ENCODE measurements at regions not wholly inside any gene's neighbourhood (a gene's known extent, or its start where the extent isn't known, plus 50 kb on each side); places are given as distances from the start of the nearest gene placed in this dataset.

GRCh38 chr3:83946554-83946953, 1012.2 kb upstream of the CADM2 start:
- Histone ChIP-seq H3K4me3 (ENCODE audit: low read length) (no peak overlapping the region), H3K9ac (ENCODE audit: low read length) (no peak overlapping the region), H3K27me3 (replicated peaks; ENCODE audit: control insufficient read depth, insufficient read depth, low read length) (no peaks in the 10 kb centered on the region), H3K4me1 (ENCODE audit: control insufficient read depth, insufficient read depth, low read length) (no peaks in the 10 kb centered on the region), H3K9me3 (ENCODE audit: control insufficient read depth, low read length) (no peaks in the 10 kb centered on the region), H3K36me3 (ENCODE audit: control insufficient read depth, insufficient read depth, low read length, severe bottlenecking) (no peaks in the 10 kb centered on the region)
- no peak for DNase-seq (ENCODE audit: low read depth)

GRCh38 chr3:83948771-83949170, 1010.0 kb upstream of the CADM2 start:
- no peaks in the 10 kb centered on the region for H3K9me3 ChIP-seq (ENCODE audit: control insufficient read depth, low read length)
- H3K36me3 ChIP-seq (ENCODE audit: control insufficient read depth, insufficient read depth, low read length, severe bottlenecking): no peaks in the 10 kb centered on the region
- H3K9ac ChIP-seq (ENCODE audit: low read length): no peak overlapping the region
- H3K4me3 ChIP-seq (ENCODE audit: low read length): no peak overlapping the region
- DNase-seq (ENCODE audit: low read depth): no peak
- H3K27me3 ChIP-seq (replicated peaks; ENCODE audit: control insufficient read depth, insufficient read depth, low read length): no peaks in the 10 kb centered on the region
- no peaks in the 10 kb centered on the region for H3K4me1 ChIP-seq (ENCODE audit: control insufficient read depth, insufficient read depth, low read length)

DNA sequence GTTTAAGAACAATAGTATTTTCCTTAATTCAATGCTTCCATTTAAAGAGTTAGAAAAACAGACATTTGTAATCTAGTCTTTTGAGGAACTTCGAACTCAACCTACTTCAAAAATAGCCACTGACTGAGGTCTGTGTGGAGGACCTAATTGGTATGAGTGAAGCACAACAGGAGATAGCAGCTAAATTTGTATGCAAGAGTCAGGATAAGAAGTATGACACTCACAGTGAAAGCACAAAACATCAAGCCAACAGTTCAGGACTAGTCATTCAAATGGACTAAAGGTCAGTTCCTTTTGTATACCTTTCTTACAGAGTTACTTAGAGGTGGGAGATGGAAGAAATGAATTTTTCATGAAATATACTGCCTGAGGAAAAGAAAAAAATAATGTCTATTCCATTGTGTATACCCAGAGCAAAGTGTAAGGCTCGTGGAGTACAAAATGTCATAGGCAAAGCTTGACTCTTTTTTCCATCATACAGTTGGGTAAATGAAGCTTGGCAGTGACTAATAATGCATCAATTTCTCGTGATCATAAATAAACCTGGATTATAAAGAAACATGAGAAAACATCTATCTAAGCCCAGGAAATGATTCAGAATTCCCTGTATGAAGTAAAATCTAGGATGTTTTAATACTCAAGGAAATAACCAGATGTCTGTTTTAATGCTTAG, 1005.2 kb upstream of the CADM2 start:
- H3K9me3 ChIP-seq (ENCODE audit: control insufficient read depth, low read length): no peaks in the 10 kb centered on the region
- H3K27me3 ChIP-seq (replicated peaks; ENCODE audit: control insufficient read depth, insufficient read depth, low read length): no peaks in the 10 kb centered on the region
- no peaks in the 10 kb centered on the region for H3K4me1 ChIP-seq (ENCODE audit: control insufficient read depth, insufficient read depth, low read length)
- no peaks in the 10 kb centered on the region for H3K36me3 ChIP-seq (ENCODE audit: control insufficient read depth, insufficient read depth, low read length, severe bottlenecking)
- DNase-seq (ENCODE audit: low read depth): no peak
- H3K4me3 ChIP-seq (ENCODE audit: low read length): no peak overlapping the region
- no peak overlapping the region for H3K9ac ChIP-seq (ENCODE audit: low read length)

GRCh38 chr3:83956431-83956830, 1002.4 kb upstream of the CADM2 start:
- H3K9ac ChIP-seq (ENCODE audit: low read length): no peak overlapping the region
- no peak for DNase-seq (ENCODE audit: low read depth)
- no peaks in the 10 kb centered on the region for H3K9me3 ChIP-seq (ENCODE audit: control insufficient read depth, low read length)
- no peaks in the 10 kb centered on the region for H3K36me3 ChIP-seq (ENCODE audit: control insufficient read depth, insufficient read depth, low read length, severe bottlenecking)
- H3K4me3 ChIP-seq (ENCODE audit: low read length): no peak overlapping the region
- no peaks in the 10 kb centered on the region for H3K4me1 ChIP-seq (ENCODE audit: control insufficient read depth, insufficient read depth, low read length)
- no peaks in the 10 kb centered on the region for H3K27me3 ChIP-seq (replicated peaks; ENCODE audit: control insufficient read depth, insufficient read depth, low read length)

DNA sequence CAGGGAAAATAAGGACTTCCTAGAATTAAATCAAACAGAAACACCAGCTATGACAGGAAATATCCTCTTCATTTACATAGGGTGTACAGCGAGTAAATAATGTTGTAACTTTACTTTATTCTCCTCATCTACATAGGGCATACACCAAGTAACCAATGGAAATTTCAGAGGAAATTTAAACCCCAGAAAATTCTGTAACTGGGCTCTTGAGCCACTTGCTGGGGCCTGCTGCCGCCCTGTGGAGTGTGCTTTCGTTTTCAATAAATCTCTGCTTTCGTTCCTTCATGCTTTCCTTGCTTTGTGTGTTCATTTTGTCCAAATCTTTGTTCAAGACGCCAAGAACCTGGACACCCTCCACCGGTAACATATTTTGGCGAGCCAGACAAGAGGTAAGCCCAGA, 990.4 kb upstream of the CADM2 start:
- Histone ChIP-seq H3K36me3 (ENCODE audit: control insufficient read depth, insufficient read depth, low read length, severe bottlenecking) (no peaks in the 10 kb centered on the region), H3K4me3 (ENCODE audit: low read length) (no peak overlapping the region), H3K27me3 (replicated peaks; ENCODE audit: control insufficient read depth, insufficient read depth, low read length) (no peaks in the 10 kb centered on the region), H3K4me1 (ENCODE audit: control insufficient read depth, insufficient read depth, low read length) (no peaks in the 10 kb centered on the region), H3K9ac (ENCODE audit: low read length) (no peak overlapping the region), H3K9me3 (ENCODE audit: control insufficient read depth, low read length) (no peaks in the 10 kb centered on the region)
- DNase-seq (ENCODE audit: low read depth): peak; percentile 8

GRCh38 chr3:83971666-83972065, 987.1 kb upstream of the CADM2 start:
- Histone ChIP-seq H3K9me3 (ENCODE audit: control insufficient read depth, low read length) (no peaks in the 10 kb centered on the region), H3K27me3 (replicated peaks; ENCODE audit: control insufficient read depth, insufficient read depth, low read length) (no peaks in the 10 kb centered on the region), H3K9ac (ENCODE audit: low read length) (no peak overlapping the region), H3K4me3 (ENCODE audit: low read length) (no peak overlapping the region), H3K4me1 (ENCODE audit: control insufficient read depth, insufficient read depth, low read length) (no peaks in the 10 kb centered on the region), H3K36me3 (ENCODE audit: control insufficient read depth, insufficient read depth, low read length, severe bottlenecking) (no peaks in the 10 kb centered on the region)
- DNase-seq (ENCODE audit: low read depth): no peak

DNA sequence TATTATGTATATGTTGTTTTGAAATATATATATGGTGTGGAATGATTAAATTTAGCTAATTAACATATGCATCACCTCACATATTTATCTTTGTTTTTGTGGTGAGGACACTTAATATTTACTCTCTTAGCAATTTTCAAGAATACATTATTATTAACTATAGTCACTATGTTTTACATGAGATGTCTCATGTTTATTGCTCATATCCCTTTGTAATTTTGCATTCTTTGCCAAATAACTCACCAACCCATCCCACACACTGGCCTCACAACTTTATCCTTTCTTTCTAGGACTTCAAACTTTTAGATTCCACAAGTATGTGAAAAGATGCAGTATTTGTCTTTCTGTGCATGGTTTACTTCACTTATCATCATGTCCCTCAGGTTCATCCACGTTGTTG, 950.2 kb upstream of the CADM2 start:
- no peak overlapping the region for H3K4me3 ChIP-seq (ENCODE audit: low read length)
- DNase-seq (ENCODE audit: low read depth): no peak

DNA sequence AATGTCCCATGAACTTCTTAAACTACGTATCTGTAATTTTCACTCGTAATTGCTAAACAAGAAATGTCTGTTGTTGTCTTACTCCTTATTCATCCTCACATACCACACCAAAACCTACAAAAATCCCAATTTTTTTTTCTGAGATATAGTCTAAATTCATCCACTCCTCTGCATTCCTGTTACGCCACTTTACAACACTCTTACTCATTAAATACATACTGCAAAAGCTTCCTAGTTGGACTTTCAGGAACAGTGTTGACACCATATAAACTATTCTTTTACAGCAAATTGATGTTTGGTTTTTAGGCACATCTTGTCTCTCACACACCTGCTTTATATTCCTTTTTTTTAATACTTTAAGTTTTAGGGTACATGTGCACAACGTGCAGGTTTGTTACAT, 934.9 kb upstream of the CADM2 start:
- no peaks in the 10 kb centered on the region for H3K4me1 ChIP-seq (ENCODE audit: control insufficient read depth, insufficient read depth, low read length)
- no peaks in the 10 kb centered on the region for H3K27me3 ChIP-seq (replicated peaks; ENCODE audit: control insufficient read depth, insufficient read depth, low read length)
- no peak overlapping the region for H3K9ac ChIP-seq (ENCODE audit: low read length)
- no peak for DNase-seq (ENCODE audit: low read depth)
- H3K4me3 ChIP-seq (ENCODE audit: low read length): no peak overlapping the region
- no peaks in the 10 kb centered on the region for H3K36me3 ChIP-seq (ENCODE audit: control insufficient read depth, insufficient read depth, low read length, severe bottlenecking)
- H3K9me3 ChIP-seq (ENCODE audit: control insufficient read depth, low read length): no peaks in the 10 kb centered on the region

More for the DNA sequence above, 950.2 kb upstream of the CADM2 start:
- no peak overlapping the region for H3K9ac ChIP-seq (ENCODE audit: low read length)
- no peaks in the 10 kb centered on the region for H3K36me3 ChIP-seq (ENCODE audit: control insufficient read depth, insufficient read depth, low read length, severe bottlenecking)
- H3K27me3 ChIP-seq (replicated peaks; ENCODE audit: control insufficient read depth, insufficient read depth, low read length): no peaks in the 10 kb centered on the region
- no peaks in the 10 kb centered on the region for H3K4me1 ChIP-seq (ENCODE audit: control insufficient read depth, insufficient read depth, low read length)
- no peaks in the 10 kb centered on the region for H3K9me3 ChIP-seq (ENCODE audit: control insufficient read depth, low read length)

DNA sequence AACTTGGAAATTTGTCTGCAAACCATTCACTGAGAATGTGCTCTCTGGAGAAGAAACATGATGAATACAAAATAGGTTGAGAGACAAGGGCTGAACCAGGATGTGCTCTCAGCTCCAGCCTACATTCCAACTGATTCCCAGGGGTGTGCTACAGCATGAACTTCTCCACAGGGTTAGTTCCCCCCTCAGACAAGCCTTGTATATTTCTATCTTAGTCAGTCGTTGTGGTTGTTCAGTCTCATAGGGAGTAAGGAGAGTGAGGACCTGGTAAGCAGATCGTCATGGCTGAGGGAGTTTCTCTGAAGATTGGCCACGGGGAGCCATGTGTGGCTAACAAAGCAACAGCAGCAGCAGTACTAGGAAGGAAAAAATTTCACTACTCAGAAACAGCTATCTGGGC, 919.7 kb upstream of the CADM2 start:
- Histone ChIP-seq H3K9ac (ENCODE audit: low read length) (no peak overlapping the region), H3K27me3 (replicated peaks; ENCODE audit: control insufficient read depth, insufficient read depth, low read length) (no peaks in the 10 kb centered on the region), H3K4me1 (ENCODE audit: control insufficient read depth, insufficient read depth, low read length) (no peaks in the 10 kb centered on the region), H3K36me3 (ENCODE audit: control insufficient read depth, insufficient read depth, low read length, severe bottlenecking) (no peaks in the 10 kb centered on the region), H3K9me3 (ENCODE audit: control insufficient read depth, low read length) (peaks cover 19% of the 10 kb centered on the region), H3K4me3 (ENCODE audit: low read length) (no peak overlapping the region)
- DNase-seq (ENCODE audit: low read depth): no peak

- H3K4me3 ChIP-seq (ENCODE audit: low read length): no peak overlapping the region
- no peaks in the 10 kb centered on the region for H3K4me1 ChIP-seq (ENCODE audit: control insufficient read depth, insufficient read depth, low read length)
- no peaks in the 10 kb centered on the region for H3K27me3 ChIP-seq (replicated peaks; ENCODE audit: control insufficient read depth, insufficient read depth, low read length)
- no peak for DNase-seq (ENCODE audit: low read depth)
- no peak overlapping the region for H3K9ac ChIP-seq (ENCODE audit: low read length)
- no peaks in the 10 kb centered on the region for H3K9me3 ChIP-seq (ENCODE audit: control insufficient read depth, low read length)
- H3K36me3 ChIP-seq (ENCODE audit: control insufficient read depth, insufficient read depth, low read length, severe bottlenecking): no peaks in the 10 kb centered on the region
Measured at GRCh38 chr3:84042399-84043106, 916.2 kb upstream of the CADM2 start.

DNA sequence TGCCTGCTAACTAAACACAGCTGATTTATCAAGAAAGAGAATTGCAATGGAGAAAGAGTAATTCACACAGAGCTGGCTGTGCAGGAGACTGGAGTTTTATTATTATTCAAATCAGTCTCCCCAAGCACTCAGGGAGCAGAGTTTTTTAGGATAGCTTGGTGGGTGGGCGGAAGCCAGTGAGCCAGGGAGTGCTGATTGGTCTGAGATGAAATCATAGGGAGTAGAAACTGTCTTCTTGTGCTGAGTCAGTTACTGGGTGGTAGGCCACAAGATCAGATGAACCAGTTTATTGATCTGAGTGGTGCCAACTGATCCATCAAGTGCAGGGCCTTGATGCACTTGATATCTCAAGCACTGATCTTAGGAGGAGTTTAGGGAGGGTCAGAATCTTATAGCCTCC, 891.9 kb upstream of the CADM2 start:
- Histone ChIP-seq H3K4me3 (ENCODE audit: low read length) (no peak overlapping the region), H3K4me1 (ENCODE audit: control insufficient read depth, insufficient read depth, low read length) (no peaks in the 10 kb centered on the region), H3K9ac (ENCODE audit: low read length) (no peak overlapping the region), H3K36me3 (ENCODE audit: control insufficient read depth, insufficient read depth, low read length, severe bottlenecking) (no peaks in the 10 kb centered on the region), H3K27me3 (replicated peaks; ENCODE audit: control insufficient read depth, insufficient read depth, low read length) (no peaks in the 10 kb centered on the region), H3K9me3 (ENCODE audit: control insufficient read depth, low read length) (no peaks in the 10 kb centered on the region)
- no peak for DNase-seq (ENCODE audit: low read depth)

GRCh38 chr3:84073664-84074063, 885.1 kb upstream of the CADM2 start:
- no peak overlapping the region for H3K4me3 ChIP-seq (ENCODE audit: low read length)
- no peak for DNase-seq (ENCODE audit: low read depth)
- H3K4me1 ChIP-seq (ENCODE audit: control insufficient read depth, insufficient read depth, low read length): no peaks in the 10 kb centered on the region

More at GRCh38 chr3:84073664-84074063, 885.1 kb upstream of the CADM2 start:
- H3K9me3 ChIP-seq (ENCODE audit: control insufficient read depth, low read length): peaks cover 4% of the 10 kb centered on the region
- no peaks in the 10 kb centered on the region for H3K27me3 ChIP-seq (replicated peaks; ENCODE audit: control insufficient read depth, insufficient read depth, low read length)
- no peak overlapping the region for H3K9ac ChIP-seq (ENCODE audit: low read length)
- no peaks in the 10 kb centered on the region for H3K36me3 ChIP-seq (ENCODE audit: control insufficient read depth, insufficient read depth, low read length, severe bottlenecking)

Data from adipocyte (in vitro differentiated cells).